HG03108 (cell line): ENCODE measurements at regions not wholly inside any gene's neighbourhood (a gene's known extent, or its start where the extent isn't known, plus 50 kb on each side); places are given as distances from the start of the nearest gene placed in this dataset.
A peak's percentile ranks its signal among the peaks of the same experiment; 100 is the strongest.

Source experiments
- ATAC-seq: cut with Tn5 transposase; IDR thresholded peaks from one replicate; pipeline ENCODE4 v1.9.1; 2021; ENCODE audit warnings: moderate library complexity; ENCODE audit not compliant: unreplicated experiment

GRCh38 chr6:157755746-157756411, 67.2 kb upstream of the SNX9 start:
- ATAC-seq, result no peak

- no peak for ATAC-seq
Measured at GRCh38 chr6:157756708-157757429, 66.2 kb upstream of the SNX9 start.

- ATAC-seq, result no peak
Measured at GRCh38 chr6:157757430-157758403, 65.3 kb upstream of the SNX9 start.

GRCh38 chr6:157758516-157759023, 64.5 kb upstream of the SNX9 start:
- ATAC-seq, result no peak

- ATAC-seq, result no peak
Measured at GRCh38 chr6:157759028-157759427, 64.0 kb upstream of the SNX9 start.

GRCh38 chr6:157760137-157760536, 62.9 kb upstream of the SNX9 start:
- ATAC-seq, result no peak

GRCh38 chr6:157760589-157761330, 62.3 kb upstream of the SNX9 start:
- ATAC-seq, result peak; percentile 3

GRCh38 chr6:157761331-157761921, 61.6 kb upstream of the SNX9 start:
- ATAC-seq, result peak; percentile 36

GRCh38 chr6:157761926-157762325, 61.1 kb upstream of the SNX9 start:
- no peak for ATAC-seq

GRCh38 chr6:157762636-157763035, 60.4 kb upstream of the SNX9 start:
- ATAC-seq, result no peak

GRCh38 chr6:157763129-157763903, 59.7 kb upstream of the SNX9 start:
- ATAC-seq, result no peak

- no peak for ATAC-seq
Measured at GRCh38 chr6:157763904-157764177, 59.2 kb upstream of the SNX9 start.

GRCh38 chr6:157764178-157765068, 58.6 kb upstream of the SNX9 start:
- ATAC-seq, result peak; percentile 39

- no peak for ATAC-seq
Measured at GRCh38 chr6:157766901-157767774, 55.9 kb upstream of the SNX9 start.

GRCh38 chr6:157767775-157768156, 55.3 kb upstream of the SNX9 start:
- no peak for ATAC-seq

- ATAC-seq, result peak; percentile 22
Measured at GRCh38 chr6:157768304-157768703, 54.7 kb upstream of the SNX9 start.

- no peak for ATAC-seq
Measured at GRCh38 chr6:157768863-157769551, 54.0 kb upstream of the SNX9 start.
